ENCODE measurements at regions not wholly inside any gene's neighbourhood (a gene's known extent, or its start where the extent isn't known, plus 50 kb on each side); places are given as distances from the start of the nearest gene placed in this dataset.

DNA sequence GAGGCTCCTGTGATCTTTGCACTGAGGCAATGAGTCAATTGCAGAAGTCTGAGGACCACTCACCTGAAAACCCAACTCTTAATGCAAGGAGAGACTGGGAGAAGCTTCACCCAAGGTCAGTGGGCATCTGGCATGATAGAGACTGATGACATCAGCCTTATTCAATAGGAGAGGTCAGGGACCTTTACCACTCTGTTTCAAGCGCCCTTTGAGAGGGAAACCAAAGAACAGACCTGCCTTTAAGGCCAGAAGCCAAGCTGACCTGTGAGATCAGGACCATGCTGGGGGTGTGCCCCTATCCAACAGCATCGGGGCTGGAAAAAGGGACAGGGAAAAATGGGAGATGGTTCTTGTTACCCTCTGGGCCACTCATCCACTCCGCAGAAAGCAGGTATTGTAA lies 83.3 kb upstream of the FOXN3 start:
- H3K4me3 Mint-ChIP-seq = no peak overlapping the region
- H3K27ac Mint-ChIP-seq = no peak overlapping the region
- peaks cover 28% of the 10 kb centered on the region for H3K4me1 Mint-ChIP-seq (ENCODE audit: low read depth)
- peaks cover 4% of the 10 kb centered on the region for H3K36me3 Mint-ChIP-seq (ENCODE audit: low read depth)
- H3K27me3 Mint-ChIP-seq (ENCODE audit: low read depth) = no peaks in the 10 kb centered on the region
- DNase-seq = no peak
- intact Hi-C loops (cut with micrococcal nuclease) = no loop called here
- CTCF ChIA-PET = no interaction called here
- no peaks in the 10 kb centered on the region for H3K9me3 Mint-ChIP-seq

GRCh38 chr14:89498878-89499277 lies 81.8 kb upstream of the FOXN3 start:
- intact Hi-C loops (cut with micrococcal nuclease) = no loop called here
- Mint-ChIP-seq H3K4me3 (no peak overlapping the region), H3K36me3 (ENCODE audit: low read depth) (peaks cover 4% of the 10 kb centered on the region), H3K27me3 (ENCODE audit: low read depth) (no peaks in the 10 kb centered on the region), H3K9me3 (no peaks in the 10 kb centered on the region), H3K27ac (no peak overlapping the region), H3K4me1 (ENCODE audit: low read depth) (peaks cover 26% of the 10 kb centered on the region)
- CTCF ChIA-PET = interaction anchor here (0.5 kb wide), 1 partner anchor 36 kb away, joined by 3 read pairs; no protein-coding TSS in a partner anchor
- no peak for DNase-seq

- H3K27ac Mint-ChIP-seq = no peak overlapping the region
- DNase-seq = no peak
- intact Hi-C loops (cut with micrococcal nuclease) = loop anchor here (1.0 kb wide), 1 partner anchor 15 kb away; no protein-coding TSS in a partner anchor
- peaks cover 29% of the 10 kb centered on the region for H3K4me1 Mint-ChIP-seq (ENCODE audit: low read depth)
- no peaks in the 10 kb centered on the region for H3K27me3 Mint-ChIP-seq (ENCODE audit: low read depth)
- CTCF ChIA-PET = no interaction called here
- no peaks in the 10 kb centered on the region for H3K9me3 Mint-ChIP-seq
- peaks cover 4% of the 10 kb centered on the region for H3K36me3 Mint-ChIP-seq (ENCODE audit: low read depth)
- no peak overlapping the region for H3K4me3 Mint-ChIP-seq
Measured at GRCh38 chr14:89495718-89496117, 78.7 kb upstream of the FOXN3 start.

DNA sequence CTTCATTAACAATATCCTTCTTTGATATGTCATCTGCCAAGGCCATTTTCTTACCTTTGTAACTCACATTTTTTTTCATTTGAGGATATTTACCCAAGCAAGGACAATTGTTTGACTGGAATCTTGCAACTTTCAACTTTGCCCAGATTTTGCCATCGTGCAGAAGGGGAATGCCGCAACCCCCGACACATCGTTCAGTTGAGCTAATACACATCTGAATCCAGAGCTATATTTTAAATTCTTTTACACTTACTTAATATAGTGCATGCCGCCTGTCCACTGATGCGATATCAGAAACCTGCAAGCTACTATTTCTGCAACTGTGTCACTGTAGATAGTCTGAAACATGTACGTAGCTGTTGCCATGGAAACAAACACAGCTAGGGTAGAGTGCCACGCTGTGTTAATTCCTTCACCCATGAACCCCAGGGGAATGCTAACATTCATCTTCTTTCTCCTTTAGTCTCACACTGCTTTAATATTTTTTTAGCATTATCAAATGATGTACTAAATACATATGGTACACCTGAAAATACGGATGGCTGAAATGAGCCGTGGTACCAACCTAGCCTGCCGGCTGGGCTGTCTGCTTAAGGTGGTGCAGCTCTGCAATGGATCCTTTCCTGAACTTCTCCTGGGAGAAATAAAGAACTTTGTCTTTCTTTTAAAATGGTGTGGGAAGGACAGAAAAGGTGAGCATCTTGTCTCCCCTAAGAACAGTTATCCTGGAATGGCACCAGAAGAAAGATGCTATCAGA lies 77.0 kb upstream of the FOXN3 start:
- intact Hi-C loops (cut with micrococcal nuclease) = no loop called here
- H3K27ac Mint-ChIP-seq = no peak overlapping the region
- no peaks in the 10 kb centered on the region for H3K9me3 Mint-ChIP-seq
- CTCF ChIA-PET = interaction anchor here (0.7 kb wide), 1 partner anchor 281 kb away, joined by 4 read pairs; no protein-coding TSS in a partner anchor
- no peaks in the 10 kb centered on the region for H3K27me3 Mint-ChIP-seq (ENCODE audit: low read depth)
- peaks cover 29% of the 10 kb centered on the region for H3K4me1 Mint-ChIP-seq (ENCODE audit: low read depth)
- no peak overlapping the region for H3K4me3 Mint-ChIP-seq
- peaks cover 2% of the 10 kb centered on the region for H3K36me3 Mint-ChIP-seq (ENCODE audit: low read depth)
- no peak for DNase-seq

DNA sequence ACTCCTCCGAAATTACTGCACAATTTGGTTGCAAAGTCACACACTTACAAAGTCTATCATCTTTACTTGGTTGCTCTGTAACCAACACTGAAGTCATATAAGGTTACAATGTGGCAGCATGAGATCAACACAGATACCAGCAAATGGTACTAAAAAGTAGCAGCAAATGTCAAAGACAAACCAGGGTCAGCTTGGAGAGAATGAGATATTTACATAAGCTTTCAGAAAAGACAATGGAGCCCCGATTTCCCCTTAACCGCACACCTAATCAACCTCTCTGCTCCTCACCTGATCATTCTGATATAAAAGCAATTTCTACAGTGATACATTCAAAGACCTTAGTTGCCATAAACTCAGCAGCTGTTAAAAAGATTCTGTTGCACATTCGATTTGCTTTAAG lies 76.4 kb upstream of the FOXN3 start:
- intact Hi-C loops (cut with micrococcal nuclease) = no loop called here
- H3K9me3 Mint-ChIP-seq = no peaks in the 10 kb centered on the region
- H3K4me1 Mint-ChIP-seq (ENCODE audit: low read depth) = peaks cover 28% of the 10 kb centered on the region
- peaks cover 2% of the 10 kb centered on the region for H3K36me3 Mint-ChIP-seq (ENCODE audit: low read depth)
- no peaks in the 10 kb centered on the region for H3K27me3 Mint-ChIP-seq (ENCODE audit: low read depth)
- CTCF ChIA-PET = no interaction called here
- H3K4me3 Mint-ChIP-seq = no peak overlapping the region
- no peak overlapping the region for H3K27ac Mint-ChIP-seq
- no peak for DNase-seq

DNA sequence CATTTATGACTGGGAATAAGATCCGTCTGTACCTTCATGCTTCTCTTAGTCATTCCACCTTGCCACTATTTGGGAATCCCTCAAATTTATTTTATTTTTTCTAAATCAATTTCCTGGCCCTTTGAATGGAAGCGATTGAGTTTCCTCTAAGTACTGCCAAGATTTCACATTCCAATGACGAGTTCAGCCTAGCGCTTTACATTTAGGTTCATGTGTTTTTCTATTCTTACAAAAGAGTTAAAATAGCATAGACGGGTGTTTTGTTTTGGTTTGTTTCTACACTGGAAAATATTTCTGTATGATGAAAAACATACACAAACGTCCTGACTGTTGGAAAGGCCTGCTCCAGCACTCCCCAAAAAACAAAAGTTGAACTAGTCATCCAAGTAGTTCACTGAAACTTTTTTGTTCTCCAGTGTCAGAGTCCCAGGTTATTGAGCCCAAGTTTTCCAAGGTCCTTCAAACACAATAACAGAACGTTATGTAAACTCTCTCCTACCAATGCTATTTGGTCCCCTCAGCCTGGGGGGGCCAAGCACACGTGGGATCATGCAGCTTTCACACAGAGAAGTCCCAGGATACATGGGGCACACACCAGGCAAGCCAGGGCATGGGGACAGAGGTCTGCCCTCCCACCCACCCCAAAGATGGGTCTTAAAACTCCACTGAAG lies 74.8 kb upstream of the FOXN3 start:
- DNase-seq = no peak
- Mint-ChIP-seq H3K4me1 (ENCODE audit: low read depth) (peaks cover 29% of the 10 kb centered on the region), H3K4me3 (no peak overlapping the region), H3K9me3 (no peaks in the 10 kb centered on the region), H3K27me3 (ENCODE audit: low read depth) (no peaks in the 10 kb centered on the region), H3K27ac (no peak overlapping the region), H3K36me3 (ENCODE audit: low read depth) (peaks cover 2% of the 10 kb centered on the region)
- CTCF ChIA-PET = no interaction called here
- intact Hi-C loops (cut with micrococcal nuclease) = no loop called here

DNA sequence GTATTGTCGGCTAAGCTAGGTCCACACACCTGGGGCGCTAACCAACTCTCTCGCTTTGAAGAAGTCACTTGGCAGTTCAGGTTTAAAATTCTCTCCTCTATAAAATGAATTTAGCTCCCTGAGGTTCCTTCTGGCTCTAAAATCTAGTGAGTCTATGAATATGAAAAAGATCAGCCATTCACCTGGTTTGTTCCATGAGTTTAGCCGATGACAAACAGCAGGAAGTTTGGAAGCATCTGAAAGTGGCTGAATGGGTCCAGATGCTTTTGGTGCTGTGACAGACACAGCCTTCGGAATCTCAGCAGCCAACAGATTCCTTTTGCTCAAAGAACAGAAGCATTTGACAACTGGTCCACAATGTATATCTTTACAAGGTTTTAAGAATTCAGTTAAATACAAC lies 73.4 kb upstream of the FOXN3 start:
- Mint-ChIP-seq H3K27me3 (ENCODE audit: low read depth) (no peaks in the 10 kb centered on the region), H3K4me3 (no peak overlapping the region), H3K36me3 (ENCODE audit: low read depth) (peaks cover 5% of the 10 kb centered on the region), H3K27ac (no peak overlapping the region), H3K9me3 (no peaks in the 10 kb centered on the region), H3K4me1 (ENCODE audit: low read depth) (peaks cover 32% of the 10 kb centered on the region)
- DNase-seq = no peak
- intact Hi-C loops (cut with micrococcal nuclease) = no loop called here
- CTCF ChIA-PET = interaction anchor here (0.5 kb wide), 1 partner anchor 58 kb away, joined by 3 read pairs; no protein-coding TSS in a partner anchor

- no peaks in the 10 kb centered on the region for H3K9me3 Mint-ChIP-seq
Measured at GRCh38 chr14:89489761-89490437, 72.9 kb upstream of the FOXN3 start.

GRCh38 chr14:89486961-89487360 lies 69.9 kb upstream of the FOXN3 start:
- intact Hi-C loops (cut with micrococcal nuclease) = no loop called here
- Mint-ChIP-seq H3K27me3 (ENCODE audit: low read depth) (no peaks in the 10 kb centered on the region), H3K36me3 (ENCODE audit: low read depth) (peaks cover 10% of the 10 kb centered on the region), H3K9me3 (no peaks in the 10 kb centered on the region), H3K4me1 (ENCODE audit: low read depth) (peaks cover 13% of the 10 kb centered on the region), H3K27ac (no peak overlapping the region), H3K4me3 (no peak overlapping the region)
- DNase-seq = no peak
- CTCF ChIA-PET = no interaction called here

More at GRCh38 chr14:89489761-89490437, 72.9 kb upstream of the FOXN3 start:
- H3K27me3 Mint-ChIP-seq (ENCODE audit: low read depth) = no peaks in the 10 kb centered on the region
- H3K27ac Mint-ChIP-seq = no peak overlapping the region
- intact Hi-C loops (cut with micrococcal nuclease) = no loop called here
- H3K4me1 Mint-ChIP-seq (ENCODE audit: low read depth) = peaks cover 32% of the 10 kb centered on the region
- DNase-seq = no peak
- peaks cover 8% of the 10 kb centered on the region for H3K36me3 Mint-ChIP-seq (ENCODE audit: low read depth)
- CTCF ChIA-PET = interaction anchor here (0.5 to 0.6 kb wide), 2 partner anchors 20 to 58 kb away, joined by 3 read pairs; no protein-coding TSS in a partner anchor
- no peak overlapping the region for H3K4me3 Mint-ChIP-seq

GRCh38 chr14:89486505-89486904 lies 69.5 kb upstream of the FOXN3 start:
- DNase-seq = no peak
- H3K4me1 Mint-ChIP-seq (ENCODE audit: low read depth) = peaks cover 13% of the 10 kb centered on the region
- no peaks in the 10 kb centered on the region for H3K9me3 Mint-ChIP-seq
- H3K27me3 Mint-ChIP-seq (ENCODE audit: low read depth) = no peaks in the 10 kb centered on the region
- H3K36me3 Mint-ChIP-seq (ENCODE audit: low read depth) = peaks cover 10% of the 10 kb centered on the region
- CTCF ChIA-PET = interaction anchor here (0.6 kb wide), 1 partner anchor 152 kb away, joined by 4 read pairs; no protein-coding TSS in a partner anchor
- no peak overlapping the region for H3K4me3 Mint-ChIP-seq
- intact Hi-C loops (cut with micrococcal nuclease) = no loop called here
- H3K27ac Mint-ChIP-seq = no peak overlapping the region

- Mint-ChIP-seq H3K27me3 (ENCODE audit: low read depth) (no peaks in the 10 kb centered on the region), H3K4me3 (no peak overlapping the region), H3K36me3 (ENCODE audit: low read depth) (peaks cover 10% of the 10 kb centered on the region), H3K4me1 (ENCODE audit: low read depth) (peaks cover 11% of the 10 kb centered on the region), H3K27ac (peak overlapping the region; percentile 59), H3K9me3 (no peaks in the 10 kb centered on the region)
- DNase-seq = no peak
- CTCF ChIA-PET = no interaction called here
- intact Hi-C loops (cut with micrococcal nuclease) = no loop called here
Measured at GRCh38 chr14:89485264-89485663, 68.2 kb upstream of the FOXN3 start.

GRCh38 chr14:89484051-89484844 lies 67.2 kb upstream of the FOXN3 start:
- no peak for DNase-seq
- Mint-ChIP-seq H3K9me3 (no peaks in the 10 kb centered on the region), H3K4me3 (no peak overlapping the region), H3K36me3 (ENCODE audit: low read depth) (peaks cover 10% of the 10 kb centered on the region), H3K4me1 (ENCODE audit: low read depth) (peaks cover 15% of the 10 kb centered on the region), H3K27ac (no peak overlapping the region), H3K27me3 (ENCODE audit: low read depth) (no peaks in the 10 kb centered on the region)
- intact Hi-C loops (cut with micrococcal nuclease) = no loop called here
- CTCF ChIA-PET = no interaction called here
